ENCODE measurements at regions not wholly inside any gene's neighbourhood (a gene's known extent, or its start where the extent isn't known, plus 50 kb on each side); places are given as distances from the start of the nearest gene placed in this dataset.
"Not testable (repeated sequence)": the region's sequence is repeated elsewhere in the genome, so short reads cannot be mapped to it uniquely, and the experiment has no call there.

DNA sequence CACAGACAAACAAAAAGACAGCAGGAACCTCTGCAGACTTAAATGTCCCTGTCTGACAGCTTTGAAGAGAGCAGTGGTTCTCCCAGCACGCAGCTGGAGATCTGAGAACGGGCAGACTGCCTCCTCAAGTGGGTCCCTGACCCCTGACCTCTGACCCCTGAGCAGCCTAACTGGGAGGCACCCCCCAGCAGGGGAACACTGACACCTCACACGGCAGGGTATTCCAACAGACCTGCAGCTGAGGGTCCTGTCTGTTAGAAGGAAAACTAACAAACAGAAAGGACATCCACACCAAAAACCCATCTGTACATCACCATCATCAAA lies 182.3 kb upstream of the NECTIN3 start:
- SMC1A ChIA-PET (ENCODE audit: uncharacterized antibody, unreplicated experiment); H3K27ac ChIP-seq (ENCODE audit: control insufficient read depth, insufficient read depth); CTCF ChIA-PET; H4K20me1 ChIP-seq (ENCODE audit: control insufficient read depth, insufficient read depth); ATAC-seq; H3K36me3 ChIP-seq (ENCODE audit: control insufficient read depth in 2 of 2, insufficient read depth in 2 of 2, low read length in 1 of 2); H3K27me3 ChIP-seq (replicated peaks in 1 of 2; ENCODE audit: control insufficient read depth in 2 of 2, insufficient read depth in 2 of 2, low read length in 1 of 2); intact Hi-C loops (cut with micrococcal nuclease; ENCODE audit: unreplicated experiment); BruUV-seq (replicated peaks); in situ Hi-C loops (cut with MboI); POLR2A ChIA-PET; H3K4me1 ChIP-seq (ENCODE audit: control insufficient read depth, insufficient read depth, low read length); FAIRE-seq; H3K9ac ChIP-seq (ENCODE audit: control insufficient read depth, insufficient read depth, low read length); RAD21 ChIA-PET (ENCODE audit: unreplicated experiment); H3K4me2 ChIP-seq (ENCODE audit: control insufficient read depth, insufficient read depth); DNase-seq (ENCODE audit: low read depth, low spot score); H3K9me3 ChIP-seq (replicated peaks; ENCODE audit: control insufficient read depth, insufficient read depth, low read length); H2AFZ ChIP-seq (ENCODE audit: control insufficient read depth, low read depth, low read length); H3K79me2 ChIP-seq (ENCODE audit: control insufficient read depth, insufficient read depth, low read length); H3K4me3 ChIP-seq: not testable (repeated sequence)
- no CpG with 5 or more reads among the region's 3 CpGs for WGBS (ENCODE audit: insufficient coverage, insufficient replicate concordance, low lambda C conversion rate, missing lambda C conversion rate)

- BruUV-seq (replicated peaks), result no TSS peak
- Histone ChIP-seq H3K27ac (ENCODE audit: control insufficient read depth, insufficient read depth) (no peak overlapping the region), H2AFZ (ENCODE audit: control insufficient read depth, low read depth, low read length) (no peak overlapping the region), H4K20me1 (ENCODE audit: control insufficient read depth, insufficient read depth) (no peaks in the 10 kb centered on the region), H3K36me3 (ENCODE audit: control insufficient read depth in 2 of 2, insufficient read depth in 2 of 2, low read length in 1 of 2) (no peaks in the 10 kb centered on the region), H3K27me3 (replicated peaks in 1 of 2; ENCODE audit: control insufficient read depth in 2 of 2, insufficient read depth in 2 of 2, low read length in 1 of 2) (no peaks in the 10 kb centered on the region), H3K9me3 (replicated peaks; ENCODE audit: control insufficient read depth, insufficient read depth, low read length) (no peaks in the 10 kb centered on the region), H3K4me3 (no peak overlapping the region), H3K79me2 (ENCODE audit: control insufficient read depth, insufficient read depth, low read length) (no peaks in the 10 kb centered on the region), H3K4me1 (ENCODE audit: control insufficient read depth, insufficient read depth, low read length) (no peaks in the 10 kb centered on the region), H3K4me2 (ENCODE audit: control insufficient read depth, insufficient read depth) (no peak overlapping the region), H3K9ac (ENCODE audit: control insufficient read depth, insufficient read depth, low read length) (no peak overlapping the region)
- 19% methylated on average over 2 of the region's 2 CpGs for WGBS (ENCODE audit: insufficient coverage, insufficient replicate concordance, low lambda C conversion rate, missing lambda C conversion rate)
- SMC1A ChIA-PET (ENCODE audit: uncharacterized antibody, unreplicated experiment), result no interaction called here
- RAD21 ChIA-PET (ENCODE audit: unreplicated experiment), result no interaction called here
- intact Hi-C loops (cut with micrococcal nuclease; ENCODE audit: unreplicated experiment) (no loop called here), in situ Hi-C loops (cut with MboI) (no loop called here)
- no peak for DNase-seq (ENCODE audit: low read depth, low spot score)
- no peak for ATAC-seq
- CTCF ChIA-PET, result interaction anchor here (1.0 to 1.3 kb wide), 2 partner anchors 14 to 29 kb away, joined by 3 read pairs; no protein-coding TSS in a partner anchor
- POLR2A ChIA-PET, result no interaction called here
- no peak for FAIRE-seq
- TF ChIP-seq SREBF1 (IDR thresholded peaks at IDR 0.05; ENCODE audit: low read length) (no peak), LARP7 (IDR thresholded peaks at IDR 0.05) (no peak), SRF (IDR thresholded peaks at IDR 0.05; ENCODE audit: low read depth in 2 of 2, low read length in 2 of 2) (no peak), SUZ12 (IDR thresholded peaks at IDR 0.05; ENCODE audit: unreplicated experiment) (no peak), ESRRA (IDR thresholded peaks at IDR 0.05; ENCODE audit: low read length) (no peak), MAX (IDR thresholded peaks at IDR 0.05; ENCODE audit: low read depth, low read length) (no peak), SMAD1 (IDR thresholded peaks at IDR 0.05; ENCODE audit: low read depth, partially characterized antibody) (no peak), KAT2A (conservative IDR thresholded peaks at IDR 0.05; ENCODE audit: control insufficient read depth, low read depth, low read length) (no peak), USF2 (IDR thresholded peaks at IDR 0.05; ENCODE audit: borderline replicate concordance, low read depth, low read length) (no peak), MYC (IDR thresholded peaks at IDR 0.05; ENCODE audit: insufficient read depth, insufficient read length, insufficient replicate concordance, low read length, severe bottlenecking) (no peak), RELB (IDR thresholded peaks at IDR 0.05; ENCODE audit: low read depth) (no peak), SMAD5 (IDR thresholded peaks at IDR 0.05; ENCODE audit: low read depth) (no peak)
- TF ChIP-seq, protein P1, sequence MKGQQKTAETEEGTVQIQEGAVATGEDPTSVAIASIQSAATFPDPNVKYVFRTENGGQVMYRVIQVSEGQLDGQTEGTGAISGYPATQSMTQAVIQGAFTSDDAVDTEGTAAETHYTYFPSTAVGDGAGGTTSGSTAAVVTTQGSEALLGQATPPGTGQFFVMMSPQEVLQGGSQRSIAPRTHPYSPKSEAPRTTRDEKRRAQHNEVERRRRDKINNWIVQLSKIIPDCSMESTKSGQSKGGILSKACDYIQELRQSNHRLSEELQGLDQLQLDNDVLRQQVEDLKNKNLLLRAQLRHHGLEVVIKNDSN (IDR thresholded peaks at IDR 0.05; ENCODE audit: borderline replicate concordance, extremely low read length, insufficient read depth, low read depth, low read length), result no peak
Observed at GRCh38 chr3:110894574-110894973, 177.0 kb upstream of the NECTIN3 start.

All from GM12878 (cell line).